HG03175 (cell line): ENCODE measurements at regions not wholly inside any gene's neighbourhood (a gene's known extent, or its start where the extent isn't known, plus 50 kb on each side); places are given as distances from the start of the nearest gene placed in this dataset.

Source experiments
- ATAC-seq: cut with Tn5 transposase; IDR thresholded peaks from one replicate; pipeline ENCODE4 v1.9.1; 2021; ENCODE audit warnings: mild to moderate bottlenecking, moderate library complexity; ENCODE audit not compliant: unreplicated experiment

- ATAC-seq, result no peak
Measured at GRCh38 chr1:214977110-214977509, 105.4 kb upstream of the KCNK2 start.

- ATAC-seq, result no peak
Measured at GRCh38 chr1:214977700-214978374, 104.7 kb upstream of the KCNK2 start.

- ATAC-seq, result no peak
Measured at GRCh38 chr1:214979191-214979590, 103.3 kb upstream of the KCNK2 start.

- ATAC-seq, result no peak
Measured at GRCh38 chr1:214980921-214981320, 101.6 kb upstream of the KCNK2 start.

GRCh38 chr1:214983126-214983869 is 99.2 kb upstream of the KCNK2 start:
- no peak for ATAC-seq

- ATAC-seq, result no peak
Measured at GRCh38 chr1:214989341-214989740, 93.2 kb upstream of the KCNK2 start.

GRCh38 chr1:214990619-214991018 is 91.9 kb upstream of the KCNK2 start:
- no peak for ATAC-seq

GRCh38 chr1:214991691-214992315 is 90.7 kb upstream of the KCNK2 start:
- no peak for ATAC-seq

- no peak for ATAC-seq
Measured at GRCh38 chr1:214993419-214993818, 89.1 kb upstream of the KCNK2 start.

- ATAC-seq, result no peak
Measured at GRCh38 chr1:214997685-214998084, 84.9 kb upstream of the KCNK2 start.

GRCh38 chr1:215001419-215002021 is 81.0 kb upstream of the KCNK2 start:
- ATAC-seq, result peak; percentile 81

- ATAC-seq, result no peak
Measured at GRCh38 chr1:215002471-215002870, 80.1 kb upstream of the KCNK2 start.

- no peak for ATAC-seq
Measured at GRCh38 chr1:215003686-215004085, 78.9 kb upstream of the KCNK2 start.

- ATAC-seq, result no peak
Measured at GRCh38 chr1:215004121-215004827, 78.3 kb upstream of the KCNK2 start.

- no peak for ATAC-seq
Measured at GRCh38 chr1:215005078-215005477, 77.5 kb upstream of the KCNK2 start.

GRCh38 chr1:215005656-215006345 is 76.7 kb upstream of the KCNK2 start:
- ATAC-seq, result no peak

- ATAC-seq, result no peak
Measured at GRCh38 chr1:215007880-215008279, 74.7 kb upstream of the KCNK2 start.

GRCh38 chr1:215018555-215018954 is 64.0 kb upstream of the KCNK2 start:
- no peak for ATAC-seq

GRCh38 chr1:215022204-215022603 is 60.3 kb upstream of the KCNK2 start:
- no peak for ATAC-seq

- ATAC-seq, result no peak
Measured at GRCh38 chr1:215022741-215023141, 59.8 kb upstream of the KCNK2 start.
